ENCODE measurements at regions not wholly inside any gene's neighbourhood (a gene's known extent, or its start where the extent isn't known, plus 50 kb on each side); places are given as distances from the start of the nearest gene placed in this dataset.

- no peak overlapping the region for H4K91ac ChIP-seq (ENCODE audit: low read depth, low read length, poor library complexity)
- no peak overlapping the region for H2BK5ac ChIP-seq (ENCODE audit: low read length)
- no peak for DNase-seq (ENCODE audit: low spot score)
- peak overlapping the region; percentile 22 for H3K23ac ChIP-seq (ENCODE audit: low read depth, low read length, poor library complexity)
- H3K18ac ChIP-seq (ENCODE audit: low read length) = peak overlapping the region; percentile 49
- peaks cover 0 to 2% of the 10 kb centered on the region in 2 donors for H3K9me3 ChIP-seq (replicated peaks in 1 of 2; ENCODE audit: control insufficient read depth in 2 of 2, insufficient read depth in 1 of 2, low read depth in 1 of 2, low read length in 2 of 2)
- peaks cover 3 to 13% of the 10 kb centered on the region in 2 donors for H3K4me1 ChIP-seq (ENCODE audit: control insufficient read depth in 2 of 2, insufficient read depth in 1 of 2, low read depth in 1 of 2, low read length in 2 of 2)
- no peak overlapping the region for H3K9ac ChIP-seq (ENCODE audit: low read depth, low read length, poor library complexity)
- H3K36me3 ChIP-seq (replicated peaks in 1 of 2; ENCODE audit: control insufficient read depth in 2 of 2, insufficient read depth in 2 of 2, low read length in 2 of 2) = no peaks in the 10 kb centered on the region
- H3K27ac ChIP-seq (replicated peaks; ENCODE audit: low read length) = no peak overlapping the region
- H2AK5ac ChIP-seq (ENCODE audit: low read depth, low read length) = no peak overlapping the region
- no peak overlapping the region for H3K4me2 ChIP-seq (ENCODE audit: insufficient read depth, low read length, poor library complexity, severe bottlenecking)
- no peaks in the 10 kb centered on the region for H3K27me3 ChIP-seq (ENCODE audit: control insufficient read depth in 3 of 3, insufficient read depth in 3 of 3, low read depth in 1 of 3, low read length in 3 of 3)
- no peak overlapping the region for H2BK120ac ChIP-seq (ENCODE audit: low read depth, low read length)
- no peak overlapping the region for H3K4me3 ChIP-seq (ENCODE audit: low read length in 2 of 2)
- no peak overlapping the region for H3K14ac ChIP-seq (ENCODE audit: low read length)
- WGBS, 2 donors (ENCODE audit: extremely low coverage in 2 of 2, insufficient read length in 2 of 2, insufficient replicate concordance in 1 of 2) = no CpG with 5 or more reads among the region's 19 CpGs
- peak overlapping the region; percentile 45 for H2AFZ ChIP-seq (ENCODE audit: low read length)
- H2BK12ac ChIP-seq (ENCODE audit: low read length) = no peak overlapping the region
- H3K4ac ChIP-seq (ENCODE audit: low read length) = no peak overlapping the region
- peak overlapping the region; percentile 87 for H2BK15ac ChIP-seq (ENCODE audit: low read length)
- H4K8ac ChIP-seq (ENCODE audit: low read depth, low read length) = no peak overlapping the region
- H3K79me1 ChIP-seq (ENCODE audit: low read depth, low read length) = no peaks in the 10 kb centered on the region
Measured at GRCh38 chr3:127349501-127350171, 61.8 kb upstream of the PRR20G start.

- Histone ChIP-seq H3K9me3 (replicated peaks in 1 of 2; ENCODE audit: control insufficient read depth in 2 of 2, insufficient read depth in 1 of 2, low read depth in 1 of 2, low read length in 2 of 2) (peaks cover 0 to 2% of the 10 kb centered on the region in 2 donors), H2AK5ac (ENCODE audit: low read depth, low read length) (no peak overlapping the region), H3K36me3 (replicated peaks in 1 of 2; ENCODE audit: control insufficient read depth in 2 of 2, insufficient read depth in 2 of 2, low read length in 2 of 2) (no peaks in the 10 kb centered on the region), H2BK12ac (ENCODE audit: low read length) (no peak overlapping the region), H4K8ac (ENCODE audit: low read depth, low read length) (no peak overlapping the region), H2BK120ac (ENCODE audit: low read depth, low read length) (no peak overlapping the region), H3K4ac (ENCODE audit: low read length) (no peak overlapping the region), H3K27ac (replicated peaks; ENCODE audit: low read length) (no peak overlapping the region), H3K18ac (ENCODE audit: low read length) (no peak overlapping the region), H3K9ac (ENCODE audit: low read depth, low read length, poor library complexity) (no peak overlapping the region), H3K4me2 (ENCODE audit: insufficient read depth, low read length, poor library complexity, severe bottlenecking) (no peak overlapping the region), H3K79me1 (ENCODE audit: low read depth, low read length) (no peaks in the 10 kb centered on the region), H3K23ac (ENCODE audit: low read depth, low read length, poor library complexity) (peak overlapping the region; percentile 37), H3K14ac (ENCODE audit: low read length) (no peak overlapping the region), H4K91ac (ENCODE audit: low read depth, low read length, poor library complexity) (no peak overlapping the region), H3K4me3 (ENCODE audit: low read length in 2 of 2) (no peak overlapping the region), H3K27me3 (ENCODE audit: control insufficient read depth in 3 of 3, insufficient read depth in 3 of 3, low read depth in 1 of 3, low read length in 3 of 3) (peaks cover 0 to 21% (median 0%) of the 10 kb centered on the region in 3 experiments), H2BK5ac (ENCODE audit: low read length) (no peak overlapping the region), H3K4me1 (ENCODE audit: control insufficient read depth in 2 of 2, insufficient read depth in 1 of 2, low read depth in 1 of 2, low read length in 2 of 2) (no peaks in the 10 kb centered on the region), H2BK15ac (ENCODE audit: low read length) (no peak overlapping the region), H2AFZ (ENCODE audit: low read length) (no peak overlapping the region)
- no CpG with 5 or more reads among the region's 9 CpGs for WGBS, 2 donors (ENCODE audit: extremely low coverage in 2 of 2, insufficient read length in 2 of 2, insufficient replicate concordance in 1 of 2)
- peak; percentile 8 for DNase-seq (ENCODE audit: low spot score)
Measured at GRCh38 chr3:127342735-127343134, 54.9 kb upstream of the PRR20G start.

- Histone ChIP-seq H2BK15ac (ENCODE audit: low read length) (no peak overlapping the region), H2BK5ac (ENCODE audit: low read length) (no peak overlapping the region), H3K4me3 (ENCODE audit: low read length in 2 of 2) (no peak overlapping the region), H2BK120ac (ENCODE audit: low read depth, low read length) (no peak overlapping the region), H3K4me1 (ENCODE audit: control insufficient read depth in 2 of 2, insufficient read depth in 1 of 2, low read depth in 1 of 2, low read length in 2 of 2) (no peaks in the 10 kb centered on the region), H3K14ac (ENCODE audit: low read length) (no peak overlapping the region), H3K9me3 (replicated peaks in 1 of 2; ENCODE audit: control insufficient read depth in 2 of 2, insufficient read depth in 1 of 2, low read depth in 1 of 2, low read length in 2 of 2) (peaks cover 0 to 2% of the 10 kb centered on the region in 2 donors), H3K23ac (ENCODE audit: low read depth, low read length, poor library complexity) (no peak overlapping the region), H3K27ac (replicated peaks; ENCODE audit: low read length) (no peak overlapping the region), H4K8ac (ENCODE audit: low read depth, low read length) (no peak overlapping the region), H2BK12ac (ENCODE audit: low read length) (no peak overlapping the region), H4K91ac (ENCODE audit: low read depth, low read length, poor library complexity) (no peak overlapping the region), H3K27me3 (ENCODE audit: control insufficient read depth in 3 of 3, insufficient read depth in 3 of 3, low read depth in 1 of 3, low read length in 3 of 3) (peaks cover 0 to 40% (median 0%) of the 10 kb centered on the region in 3 experiments), H3K18ac (ENCODE audit: low read length) (peak overlapping the region; percentile 53), H3K4ac (ENCODE audit: low read length) (no peak overlapping the region), H2AK5ac (ENCODE audit: low read depth, low read length) (no peak overlapping the region), H3K9ac (ENCODE audit: low read depth, low read length, poor library complexity) (no peak overlapping the region), H2AFZ (ENCODE audit: low read length) (no peak overlapping the region), H3K4me2 (ENCODE audit: insufficient read depth, low read length, poor library complexity, severe bottlenecking) (no peak overlapping the region), H3K79me1 (ENCODE audit: low read depth, low read length) (no peaks in the 10 kb centered on the region), H3K36me3 (replicated peaks in 1 of 2; ENCODE audit: control insufficient read depth in 2 of 2, insufficient read depth in 2 of 2, low read length in 2 of 2) (no peaks in the 10 kb centered on the region)
- WGBS, 2 donors (ENCODE audit: extremely low coverage in 2 of 2, insufficient read length in 2 of 2, insufficient replicate concordance in 1 of 2) = no CpG with 5 or more reads among the region's 20 CpGs
- DNase-seq (ENCODE audit: low spot score) = no peak
Measured at GRCh38 chr3:127339928-127340861, 52.3 kb upstream of the PRR20G start.

- no peak overlapping the region for H3K18ac ChIP-seq (ENCODE audit: low read length)
- no peak for DNase-seq (ENCODE audit: low spot score)
- H2AK5ac ChIP-seq (ENCODE audit: low read depth, low read length) = no peak overlapping the region
- no peak overlapping the region for H3K23ac ChIP-seq (ENCODE audit: low read depth, low read length, poor library complexity)
- H4K8ac ChIP-seq (ENCODE audit: low read depth, low read length) = no peak overlapping the region
- H3K36me3 ChIP-seq (replicated peaks in 1 of 2; ENCODE audit: control insufficient read depth in 2 of 2, insufficient read depth in 2 of 2, low read length in 2 of 2) = no peaks in the 10 kb centered on the region
- H3K4ac ChIP-seq (ENCODE audit: low read length) = no peak overlapping the region
- peak overlapping the region; percentile 26 for H2BK12ac ChIP-seq (ENCODE audit: low read length)
- no peak overlapping the region for H4K91ac ChIP-seq (ENCODE audit: low read depth, low read length, poor library complexity)
- peaks cover 0 to 2% of the 10 kb centered on the region in 2 donors for H3K9me3 ChIP-seq (replicated peaks in 1 of 2; ENCODE audit: control insufficient read depth in 2 of 2, insufficient read depth in 1 of 2, low read depth in 1 of 2, low read length in 2 of 2)
- H3K4me1 ChIP-seq (ENCODE audit: control insufficient read depth in 2 of 2, insufficient read depth in 1 of 2, low read depth in 1 of 2, low read length in 2 of 2) = no peaks in the 10 kb centered on the region
- H3K4me3 ChIP-seq (ENCODE audit: low read length in 2 of 2) = no peak overlapping the region
- no peak overlapping the region for H2BK5ac ChIP-seq (ENCODE audit: low read length)
- no CpG with 5 or more reads among the region's 3 CpGs for WGBS, 2 donors (ENCODE audit: extremely low coverage in 2 of 2, insufficient read length in 2 of 2, insufficient replicate concordance in 1 of 2)
- no peak overlapping the region for H3K27ac ChIP-seq (replicated peaks; ENCODE audit: low read length)
- no peaks in the 10 kb centered on the region for H3K79me1 ChIP-seq (ENCODE audit: low read depth, low read length)
- no peak overlapping the region for H3K14ac ChIP-seq (ENCODE audit: low read length)
- no peak overlapping the region for H2BK15ac ChIP-seq (ENCODE audit: low read length)
- peak overlapping the region; percentile 2 for H3K9ac ChIP-seq (ENCODE audit: low read depth, low read length, poor library complexity)
- H2BK120ac ChIP-seq (ENCODE audit: low read depth, low read length) = no peak overlapping the region
- no peak overlapping the region for H3K4me2 ChIP-seq (ENCODE audit: insufficient read depth, low read length, poor library complexity, severe bottlenecking)
- H2AFZ ChIP-seq (ENCODE audit: low read length) = no peak overlapping the region
- H3K27me3 ChIP-seq (ENCODE audit: control insufficient read depth in 3 of 3, insufficient read depth in 3 of 3, low read depth in 1 of 3, low read length in 3 of 3) = peaks cover 0 to 38% (median 0%) of the 10 kb centered on the region in 3 experiments
Measured at GRCh38 chr3:127339016-127339415, 51.2 kb upstream of the PRR20G start.

All from neuronal stem cell (in vitro differentiated cells).